Skeletal muscle tissue (tissue), 3 donors: ENCODE measurements at regions not wholly inside any gene's neighbourhood (a gene's known extent, or its start where the extent isn't known, plus 50 kb on each side); places are given as distances from the start of the nearest gene placed in this dataset.

Source experiments
- H3K27ac ChIP-seq: one replicate; pipeline ENCODE4 v1.7.0; 2013; ENCODE audit warnings: mild to moderate bottlenecking, low read depth, low read length, inconsistent platforms
- H3K27me3 ChIP-seq, 3 donors: one replicate each; pipeline ENCODE4 v1.7.0; 2013; ENCODE audit warnings: low read length in 3 of 3; ENCODE audit not compliant: control insufficient read depth in 3 of 3, insufficient read depth in 3 of 3
- H3K36me3 ChIP-seq, 3 donors: one replicate each; pipeline ENCODE4 v1.7.0; 2013; ENCODE audit warnings: low read length in 3 of 3; ENCODE audit not compliant: control insufficient read depth in 3 of 3, insufficient read depth in 3 of 3
- H3K4me1 ChIP-seq, 3 donors: one replicate each; pipeline ENCODE4 v1.7.0; 2013; ENCODE audit warnings: low read length in 3 of 3, mild to moderate bottlenecking in 3 of 3; ENCODE audit not compliant: control insufficient read depth in 3 of 3, insufficient read depth in 3 of 3
- H3K4me3 ChIP-seq, 3 donors: one replicate each; pipeline ENCODE4 v1.7.0; 2013; ENCODE audit warnings: low read length in 3 of 3
- H3K9ac ChIP-seq, 3 donors: one replicate each; pipeline ENCODE4 v1.7.0; 2013; ENCODE audit warnings: low read length in 3 of 3, mild to moderate bottlenecking in 3 of 3, moderate library complexity in 2 of 3, low read depth in 1 of 3
- H3K9me3 ChIP-seq, 3 donors: one replicate each; pipeline ENCODE4 v1.7.0; 2013; ENCODE audit warnings: low read length in 3 of 3; ENCODE audit not compliant: control insufficient read depth in 3 of 3
- donor health status: Osteomylitis.

DNA sequence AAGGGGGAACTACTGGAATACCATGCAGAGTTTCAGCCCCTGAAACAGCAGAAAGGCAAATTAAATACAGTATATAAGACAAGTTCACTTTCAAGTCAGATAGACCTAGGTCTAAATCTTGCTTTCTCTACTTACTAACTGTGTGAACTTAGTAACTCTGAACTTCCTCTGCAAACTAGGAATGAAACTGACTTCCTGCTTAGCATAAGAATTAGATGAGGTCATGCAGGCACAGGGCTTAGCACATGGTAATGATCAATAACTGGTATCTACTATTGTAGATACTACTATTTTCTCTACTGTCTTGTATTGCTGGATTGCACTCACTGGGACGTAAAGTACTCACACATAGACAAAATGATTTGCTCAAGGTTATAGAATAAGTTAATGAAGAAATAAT, 51.5 kb upstream of the MTNR1B start:
- no peaks in the 10 kb centered on the region for H3K36me3 ChIP-seq
- H3K9me3 ChIP-seq = no peaks in the 10 kb centered on the region
- H3K4me1 ChIP-seq = no peaks in the 10 kb centered on the region
- no peak overlapping the region for H3K4me3 ChIP-seq
- no peak overlapping the region for H3K27ac ChIP-seq
- H3K27me3 ChIP-seq = no peaks in the 10 kb centered on the region
- no peak overlapping the region for H3K9ac ChIP-seq

DNA sequence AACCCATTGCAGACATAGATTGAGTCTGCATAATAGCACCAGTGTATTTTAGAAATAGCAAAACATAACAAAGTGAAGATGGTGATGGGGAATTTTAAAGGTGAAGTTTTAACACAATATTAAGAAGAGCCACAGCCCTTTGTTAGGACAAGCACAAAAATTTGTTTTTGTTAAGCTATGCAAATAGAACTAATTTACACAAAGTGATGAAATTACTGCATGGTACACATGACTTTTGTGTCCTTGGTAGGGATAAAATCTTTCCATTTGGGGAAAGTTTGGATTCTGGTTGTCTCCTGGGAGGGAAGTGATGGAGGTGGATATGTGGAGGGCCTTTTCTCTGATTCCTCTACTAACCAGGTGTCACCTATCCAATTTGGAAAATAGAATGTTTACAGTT, 50.4 kb upstream of the MTNR1B start:
- Histone ChIP-seq H3K4me3 (no peak overlapping the region), H3K27me3 (no peaks in the 10 kb centered on the region), H3K9ac (no peak overlapping the region), H3K9me3 (no peaks in the 10 kb centered on the region), H3K4me1 (no peaks in the 10 kb centered on the region), H3K36me3 (no peaks in the 10 kb centered on the region), H3K27ac (no peak overlapping the region)
